Thoracic aorta (tissue), 2 donors: ENCODE measurements at regions not wholly inside any gene's neighbourhood (a gene's known extent, or its start where the extent isn't known, plus 50 kb on each side); places are given as distances from the start of the nearest gene placed in this dataset.

Experiments
- ATAC-seq: fragments of 150-250 bp; one replicate; pipeline ENCODE4 v1.8.0; 2017; ENCODE audit warnings: low read depth; ENCODE audit not compliant: insufficient number of reproducible peaks, low FRiP score
- DNase-seq: peaks from one replicate; pipeline ENCODE4 v3.0.0-alpha.2; 2020; ENCODE audit warnings: low spot score
- H3K27ac ChIP-seq, 2 donors: fragments of 200-600 bp; sonication (generic); 1 replicate in 1 of 2; 2 replicates in 1 of 2; pipeline ENCODE4 v1.5.1; 2016; ENCODE audit warnings: mild to moderate bottlenecking in 2 of 2, moderate library complexity in 2 of 2
- H3K27me3 ChIP-seq: fragments of 200-600 bp; sonication (generic); replicated peaks from 2 replicates; pipeline ENCODE4 v1.6.0; 2016; ENCODE audit warnings: mild to moderate bottlenecking; ENCODE audit not compliant: insufficient read depth
- H3K36me3 ChIP-seq: fragments of 200-600 bp; sonication (generic); one replicate; pipeline ENCODE4 v1.5.1; 2016
- H3K4me1 ChIP-seq, 2 donors: fragments of 200-600 bp; sonication (generic); 1 replicate in 1 of 2; 2 replicates in 1 of 2; pipeline versions ENCODE4 v1.5.1 to v1.6.0; 2016; ENCODE audit warnings: low read depth in 2 of 2, mild to moderate bottlenecking in 1 of 2; ENCODE audit not compliant: control insufficient read depth in 1 of 2
- H3K4me3 ChIP-seq: fragments of 200-600 bp; sonication (generic); 2 replicates; pipeline ENCODE4 v1.5.1; 2016; ENCODE audit warnings: mild to moderate bottlenecking
- H3K9me3 ChIP-seq: fragments of 200-600 bp; sonication (generic); 2 replicates; pipeline ENCODE4 v1.5.1; 2016
- TF ChIP-seq, protein P1 (sequence below): fragments of 200-600 bp; sonication (generic); IDR thresholded peaks from one replicate; pipeline ENCODE4 v1.5.1; 2019; ENCODE audit warnings: antibody characterized with exemption

GRCh38 chr2:188142636-188143295 lies 148.9 kb upstream of the GULP1 start:
- Histone ChIP-seq H3K27ac (no peak overlapping the region), H3K36me3 (no peaks in the 10 kb centered on the region), H3K9me3 (no peaks in the 10 kb centered on the region), H3K27me3 (no peaks in the 10 kb centered on the region), H3K4me3 (no peak overlapping the region), H3K4me1 (peaks cover 3 to 30% of the 10 kb centered on the region in 2 donors)
- no peak for DNase-seq
- no peak for ATAC-seq
- TF ChIP-seq, protein P1, sequence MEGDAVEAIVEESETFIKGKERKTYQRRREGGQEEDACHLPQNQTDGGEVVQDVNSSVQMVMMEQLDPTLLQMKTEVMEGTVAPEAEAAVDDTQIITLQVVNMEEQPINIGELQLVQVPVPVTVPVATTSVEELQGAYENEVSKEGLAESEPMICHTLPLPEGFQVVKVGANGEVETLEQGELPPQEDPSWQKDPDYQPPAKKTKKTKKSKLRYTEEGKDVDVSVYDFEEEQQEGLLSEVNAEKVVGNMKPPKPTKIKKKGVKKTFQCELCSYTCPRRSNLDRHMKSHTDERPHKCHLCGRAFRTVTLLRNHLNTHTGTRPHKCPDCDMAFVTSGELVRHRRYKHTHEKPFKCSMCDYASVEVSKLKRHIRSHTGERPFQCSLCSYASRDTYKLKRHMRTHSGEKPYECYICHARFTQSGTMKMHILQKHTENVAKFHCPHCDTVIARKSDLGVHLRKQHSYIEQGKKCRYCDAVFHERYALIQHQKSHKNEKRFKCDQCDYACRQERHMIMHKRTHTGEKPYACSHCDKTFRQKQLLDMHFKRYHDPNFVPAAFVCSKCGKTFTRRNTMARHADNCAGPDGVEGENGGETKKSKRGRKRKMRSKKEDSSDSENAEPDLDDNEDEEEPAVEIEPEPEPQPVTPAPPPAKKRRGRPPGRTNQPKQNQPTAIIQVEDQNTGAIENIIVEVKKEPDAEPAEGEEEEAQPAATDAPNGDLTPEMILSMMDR, result no peak

- no peak for ATAC-seq
- Histone ChIP-seq H3K36me3 (no peaks in the 10 kb centered on the region), H3K4me3 (no peak overlapping the region), H3K27me3 (no peaks in the 10 kb centered on the region), H3K27ac (no peak overlapping the region), H3K4me1 (peaks cover 3 to 31% of the 10 kb centered on the region in 2 donors), H3K9me3 (no peaks in the 10 kb centered on the region)
- TF ChIP-seq, protein P1, result no peak
- DNase-seq, result no peak
Measured at GRCh38 chr2:188145885-188146284, 145.8 kb upstream of the GULP1 start.

DNA sequence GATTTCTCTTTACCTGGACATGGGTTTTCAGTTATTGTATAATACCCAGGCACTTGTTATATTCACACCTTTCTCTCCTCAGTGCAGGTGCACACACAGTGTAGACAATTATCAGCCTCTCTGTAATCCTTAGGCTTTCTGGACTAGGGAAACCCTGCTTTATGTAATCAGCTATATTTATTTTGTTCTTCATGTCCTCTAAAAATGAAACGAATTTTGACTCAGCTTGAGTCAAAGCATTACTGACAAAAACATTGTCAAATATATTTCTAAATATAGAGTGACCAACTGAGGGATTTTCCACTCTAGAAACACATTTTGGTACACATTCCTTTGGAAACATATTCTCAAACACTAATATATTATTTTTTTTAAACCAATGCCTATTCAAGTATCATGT lies 144.8 kb upstream of the GULP1 start:
- Histone ChIP-seq H3K27me3 (no peaks in the 10 kb centered on the region), H3K4me1 (peaks cover 3 to 31% of the 10 kb centered on the region in 2 donors), H3K4me3 (peak overlapping the region; percentile 15), H3K36me3 (no peaks in the 10 kb centered on the region), H3K9me3 (no peaks in the 10 kb centered on the region), H3K27ac (peak overlapping the region in 1 of 2 donors; percentile 33)
- DNase-seq, result no peak
- ATAC-seq, result peak; percentile 28
- TF ChIP-seq, protein P1, result no peak

- no peak overlapping the region for H3K27ac ChIP-seq
- DNase-seq, result no peak
- no peak overlapping the region for H3K4me3 ChIP-seq
- H3K36me3 ChIP-seq, result no peaks in the 10 kb centered on the region
- no peak for ATAC-seq
- no peaks in the 10 kb centered on the region for H3K9me3 ChIP-seq
- TF ChIP-seq, protein P1, result no peak
- peaks cover 0 to 11% of the 10 kb centered on the region in 2 donors for H3K4me1 ChIP-seq
- H3K27me3 ChIP-seq, result no peaks in the 10 kb centered on the region
Measured at GRCh38 chr2:188151670-188152069, 140.0 kb upstream of the GULP1 start.

- DNase-seq (no peak), ATAC-seq (no peak)
- Histone ChIP-seq H3K27me3 (no peaks in the 10 kb centered on the region), H3K36me3 (no peaks in the 10 kb centered on the region), H3K27ac (no peak overlapping the region), H3K4me1 (peaks cover 0 to 5% of the 10 kb centered on the region in 2 donors), H3K9me3 (no peaks in the 10 kb centered on the region), H3K4me3 (no peak overlapping the region)
- TF ChIP-seq, protein P1, result no peak
Measured at GRCh38 chr2:188158337-188159100, 133.2 kb upstream of the GULP1 start.
